ENCODE measurements at regions not wholly inside any gene's neighbourhood (a gene's known extent, or its start where the extent isn't known, plus 50 kb on each side); places are given as distances from the start of the nearest gene placed in this dataset.
A peak's percentile ranks its signal among the peaks of the same experiment; 100 is the strongest.

DNA sequence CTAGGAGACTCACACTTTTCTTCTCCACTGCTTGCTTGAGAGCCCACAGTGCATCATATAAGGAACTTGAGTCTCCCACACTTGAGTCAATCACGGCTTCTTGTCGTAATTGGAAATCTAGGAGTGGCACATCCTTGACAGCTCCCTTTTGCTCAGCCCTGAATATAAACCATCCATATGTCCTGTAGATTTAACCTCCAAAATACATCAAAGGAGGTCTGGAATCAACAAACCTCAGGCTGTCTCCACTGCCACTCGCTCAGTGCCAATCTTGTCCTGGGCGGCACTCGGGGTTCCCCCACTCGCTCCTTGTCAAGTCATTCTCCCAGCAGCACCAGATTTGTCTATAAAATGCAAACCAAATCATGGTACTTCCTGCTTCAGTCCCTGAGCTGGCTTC, 84.4 kb upstream of the UQCRFS1 start:
- H3K4me2 ChIP-seq (ENCODE audit: insufficient read depth, low read length, poor library complexity, severe bottlenecking), result no peak overlapping the region
- no peak overlapping the region for H3K9ac ChIP-seq (ENCODE audit: low read depth, low read length, poor library complexity)
- no peaks in the 10 kb centered on the region for H3K4me1 ChIP-seq (ENCODE audit: control insufficient read depth in 2 of 2, insufficient read depth in 1 of 2, low read depth in 1 of 2, low read length in 2 of 2)
- DNase-seq (ENCODE audit: low spot score), result no peak
- no peak overlapping the region for H3K23ac ChIP-seq (ENCODE audit: low read depth, low read length, poor library complexity)
- no peak overlapping the region for H3K4me3 ChIP-seq (ENCODE audit: low read length in 2 of 2)
- H2BK15ac ChIP-seq (ENCODE audit: low read length), result no peak overlapping the region
- no peak overlapping the region for H3K27ac ChIP-seq (replicated peaks; ENCODE audit: low read length)
- H3K4ac ChIP-seq (ENCODE audit: low read length), result no peak overlapping the region
- H4K91ac ChIP-seq (ENCODE audit: low read depth, low read length, poor library complexity), result no peak overlapping the region
- H2BK120ac ChIP-seq (ENCODE audit: low read depth, low read length), result no peak overlapping the region
- no peak overlapping the region for H4K8ac ChIP-seq (ENCODE audit: low read depth, low read length)
- H2AFZ ChIP-seq (ENCODE audit: low read length), result no peak overlapping the region
- H3K36me3 ChIP-seq (replicated peaks in 1 of 2; ENCODE audit: control insufficient read depth in 2 of 2, insufficient read depth in 2 of 2, low read length in 2 of 2), result no peaks in the 10 kb centered on the region
- H3K79me1 ChIP-seq (ENCODE audit: low read depth, low read length), result no peaks in the 10 kb centered on the region
- H3K14ac ChIP-seq (ENCODE audit: low read length), result no peak overlapping the region
- no peak overlapping the region for H2AK5ac ChIP-seq (ENCODE audit: low read depth, low read length)
- H3K18ac ChIP-seq (ENCODE audit: low read length), result no peak overlapping the region
- H2BK12ac ChIP-seq (ENCODE audit: low read length), result no peak overlapping the region
- no peaks in the 10 kb centered on the region for H3K9me3 ChIP-seq (replicated peaks in 1 of 2; ENCODE audit: control insufficient read depth in 2 of 2, insufficient read depth in 1 of 2, low read depth in 1 of 2, low read length in 2 of 2)
- WGBS, 2 donors (ENCODE audit: extremely low coverage in 2 of 2, insufficient read length in 2 of 2, insufficient replicate concordance in 1 of 2), result no CpG with 5 or more reads among the region's 6 CpGs
- H3K27me3 ChIP-seq (ENCODE audit: control insufficient read depth in 3 of 3, insufficient read depth in 3 of 3, low read depth in 1 of 3, low read length in 3 of 3), result no peaks in the 10 kb centered on the region
- no peak overlapping the region for H2BK5ac ChIP-seq (ENCODE audit: low read length)

DNA sequence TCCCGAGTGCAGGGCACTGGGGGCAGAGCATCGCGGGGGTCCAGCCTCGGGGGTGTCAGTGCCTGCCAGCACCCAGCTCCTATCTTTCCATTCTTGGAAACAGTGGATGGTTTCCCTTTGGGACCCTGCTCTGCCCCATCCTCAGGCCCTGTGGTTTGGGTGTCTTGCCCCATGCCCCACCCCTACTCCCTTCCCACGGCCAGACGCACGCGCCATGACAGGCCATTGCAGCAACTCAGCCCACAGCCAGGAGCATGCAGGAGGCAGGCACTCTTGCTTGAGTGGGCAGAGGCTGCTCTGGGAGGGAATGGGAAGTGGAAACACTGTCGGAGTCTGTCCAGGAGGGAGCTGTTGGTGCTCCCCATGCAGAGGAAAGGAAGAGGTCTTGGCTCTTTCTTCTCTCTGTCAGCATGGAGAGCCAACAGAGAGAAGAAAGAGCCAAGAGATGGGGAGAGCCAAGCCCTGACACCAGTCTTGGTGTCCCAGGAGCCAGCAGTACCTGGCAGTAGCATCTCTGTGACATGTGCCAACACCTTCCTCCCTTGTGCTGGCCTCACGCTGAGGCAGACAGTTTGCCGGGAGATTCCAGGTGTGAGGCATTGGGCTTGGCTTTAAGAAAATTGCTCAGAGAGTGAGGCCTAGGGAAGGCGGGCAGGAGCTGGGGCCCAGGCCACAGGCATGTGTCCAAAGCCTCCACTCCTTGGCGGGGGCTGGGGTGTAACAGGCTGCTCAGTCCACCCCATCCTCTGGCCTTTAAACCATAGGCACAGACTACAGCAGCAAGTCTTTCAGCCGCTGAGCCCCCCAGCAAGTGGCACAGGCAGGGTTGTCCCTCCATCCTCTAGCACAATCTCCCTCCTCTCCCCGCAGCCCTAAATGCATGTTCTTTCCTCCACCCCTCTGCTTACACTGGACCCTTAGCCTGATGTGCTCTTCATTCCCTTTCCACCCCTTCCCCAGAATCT, 86.7 kb upstream of the UQCRFS1 start:
- H3K4ac ChIP-seq (ENCODE audit: low read length), result no peak overlapping the region
- no peak overlapping the region for H2BK5ac ChIP-seq (ENCODE audit: low read length)
- H3K79me1 ChIP-seq (ENCODE audit: low read depth, low read length), result no peaks in the 10 kb centered on the region
- no peak overlapping the region for H3K4me2 ChIP-seq (ENCODE audit: insufficient read depth, low read length, poor library complexity, severe bottlenecking)
- no peak overlapping the region for H2BK120ac ChIP-seq (ENCODE audit: low read depth, low read length)
- H3K4me3 ChIP-seq (ENCODE audit: low read length in 2 of 2), result no peak overlapping the region
- no peak overlapping the region for H2BK15ac ChIP-seq (ENCODE audit: low read length)
- H3K9ac ChIP-seq (ENCODE audit: low read depth, low read length, poor library complexity), result peak overlapping the region; percentile 0
- no peak overlapping the region for H4K91ac ChIP-seq (ENCODE audit: low read depth, low read length, poor library complexity)
- H3K18ac ChIP-seq (ENCODE audit: low read length), result no peak overlapping the region
- H3K27me3 ChIP-seq (ENCODE audit: control insufficient read depth in 3 of 3, insufficient read depth in 3 of 3, low read depth in 1 of 3, low read length in 3 of 3), result no peaks in the 10 kb centered on the region
- no CpG with 5 or more reads among the region's 15 CpGs for WGBS, 2 donors (ENCODE audit: extremely low coverage in 2 of 2, insufficient read length in 2 of 2, insufficient replicate concordance in 1 of 2)
- no peak overlapping the region for H2AK5ac ChIP-seq (ENCODE audit: low read depth, low read length)
- H4K8ac ChIP-seq (ENCODE audit: low read depth, low read length), result no peak overlapping the region
- no peak overlapping the region for H3K27ac ChIP-seq (replicated peaks; ENCODE audit: low read length)
- no peaks in the 10 kb centered on the region for H3K4me1 ChIP-seq (ENCODE audit: control insufficient read depth in 2 of 2, insufficient read depth in 1 of 2, low read depth in 1 of 2, low read length in 2 of 2)
- H3K14ac ChIP-seq (ENCODE audit: low read length), result no peak overlapping the region
- H3K23ac ChIP-seq (ENCODE audit: low read depth, low read length, poor library complexity), result no peak overlapping the region
- no peaks in the 10 kb centered on the region for H3K36me3 ChIP-seq (replicated peaks in 1 of 2; ENCODE audit: control insufficient read depth in 2 of 2, insufficient read depth in 2 of 2, low read length in 2 of 2)
- H2BK12ac ChIP-seq (ENCODE audit: low read length), result no peak overlapping the region
- no peak overlapping the region for H2AFZ ChIP-seq (ENCODE audit: low read length)
- no peaks in the 10 kb centered on the region for H3K9me3 ChIP-seq (replicated peaks in 1 of 2; ENCODE audit: control insufficient read depth in 2 of 2, insufficient read depth in 1 of 2, low read depth in 1 of 2, low read length in 2 of 2)
- DNase-seq (ENCODE audit: low spot score), result no peak

DNA sequence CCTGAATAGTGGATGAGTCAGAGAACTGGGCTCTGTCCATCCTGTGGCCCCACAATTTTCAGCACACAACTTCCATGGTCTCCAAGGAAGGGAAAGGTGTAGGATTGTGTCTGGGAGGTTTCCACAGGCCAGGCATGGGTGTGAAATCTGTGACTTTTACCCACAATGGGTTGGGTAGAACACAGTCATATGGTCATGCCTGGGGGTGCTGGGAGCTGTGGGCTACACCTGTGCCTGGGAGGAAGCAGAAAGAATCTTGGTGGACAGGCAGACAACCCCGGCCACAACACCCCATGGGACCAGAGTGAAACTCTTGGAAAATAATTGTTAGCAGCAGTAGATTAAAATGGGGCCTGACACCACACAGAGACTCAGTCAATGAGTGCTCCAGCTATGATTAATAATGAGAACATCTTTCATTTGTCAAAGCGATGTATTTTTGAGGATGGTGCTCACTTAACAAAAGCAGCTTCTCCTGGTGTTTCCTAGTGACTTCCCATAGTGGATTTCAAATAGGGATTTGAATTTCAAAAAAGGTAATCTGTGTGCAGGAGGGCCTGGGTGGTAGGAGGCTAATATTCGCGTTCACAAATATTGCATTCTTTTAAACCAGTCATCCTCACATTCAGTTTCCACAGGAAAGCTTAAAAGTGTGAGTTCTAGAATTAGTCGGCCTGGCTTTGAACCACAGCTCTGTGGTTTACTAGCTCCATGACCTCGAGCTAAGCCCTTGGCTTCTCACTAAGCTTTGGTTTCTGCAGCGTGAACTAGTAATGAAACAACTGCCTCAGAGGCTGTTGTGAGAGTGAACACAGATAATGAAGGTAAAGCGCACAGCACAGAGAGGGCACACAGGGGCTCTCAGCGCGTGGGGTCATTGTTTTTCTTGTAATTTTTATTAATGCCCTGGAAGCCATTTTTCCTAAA, 89.3 kb upstream of the UQCRFS1 start:
- no peak overlapping the region for H4K8ac ChIP-seq (ENCODE audit: low read depth, low read length)
- no peak overlapping the region for H2BK5ac ChIP-seq (ENCODE audit: low read length)
- no peak overlapping the region for H3K23ac ChIP-seq (ENCODE audit: low read depth, low read length, poor library complexity)
- no peaks in the 10 kb centered on the region for H3K79me1 ChIP-seq (ENCODE audit: low read depth, low read length)
- no peaks in the 10 kb centered on the region for H3K36me3 ChIP-seq (replicated peaks in 1 of 2; ENCODE audit: control insufficient read depth in 2 of 2, insufficient read depth in 2 of 2, low read length in 2 of 2)
- H3K27ac ChIP-seq (replicated peaks; ENCODE audit: low read length), result no peak overlapping the region
- H3K4ac ChIP-seq (ENCODE audit: low read length), result no peak overlapping the region
- H2AFZ ChIP-seq (ENCODE audit: low read length), result no peak overlapping the region
- no peak overlapping the region for H2BK120ac ChIP-seq (ENCODE audit: low read depth, low read length)
- H4K91ac ChIP-seq (ENCODE audit: low read depth, low read length, poor library complexity), result no peak overlapping the region
- H3K4me1 ChIP-seq (ENCODE audit: control insufficient read depth in 2 of 2, insufficient read depth in 1 of 2, low read depth in 1 of 2, low read length in 2 of 2), result no peaks in the 10 kb centered on the region
- H2BK15ac ChIP-seq (ENCODE audit: low read length), result no peak overlapping the region
- no peak overlapping the region for H3K4me2 ChIP-seq (ENCODE audit: insufficient read depth, low read length, poor library complexity, severe bottlenecking)
- H3K4me3 ChIP-seq (ENCODE audit: low read length in 2 of 2), result no peak overlapping the region
- no peaks in the 10 kb centered on the region for H3K9me3 ChIP-seq (replicated peaks in 1 of 2; ENCODE audit: control insufficient read depth in 2 of 2, insufficient read depth in 1 of 2, low read depth in 1 of 2, low read length in 2 of 2)
- no peak overlapping the region for H2BK12ac ChIP-seq (ENCODE audit: low read length)
- no peak overlapping the region for H2AK5ac ChIP-seq (ENCODE audit: low read depth, low read length)
- WGBS, 2 donors (ENCODE audit: extremely low coverage in 2 of 2, insufficient read length in 2 of 2, insufficient replicate concordance in 1 of 2), result no CpG with 5 or more reads among the region's 10 CpGs
- no peak overlapping the region for H3K18ac ChIP-seq (ENCODE audit: low read length)
- H3K14ac ChIP-seq (ENCODE audit: low read length), result no peak overlapping the region
- no peak for DNase-seq (ENCODE audit: low spot score)
- H3K9ac ChIP-seq (ENCODE audit: low read depth, low read length, poor library complexity), result no peak overlapping the region
- peaks cover 0 to 2% (median 0%) of the 10 kb centered on the region in 3 experiments for H3K27me3 ChIP-seq (ENCODE audit: control insufficient read depth in 3 of 3, insufficient read depth in 3 of 3, low read depth in 1 of 3, low read length in 3 of 3)

Measured in neuronal stem cell (in vitro differentiated cells).